HG03520 (cell line): ENCODE measurements at regions not wholly inside any gene's neighbourhood (a gene's known extent, or its start where the extent isn't known, plus 50 kb on each side); places are given as distances from the start of the nearest gene placed in this dataset.

ENCODE experiments used
- ATAC-seq: cut with Tn5 transposase; IDR thresholded peaks from one replicate; pipeline ENCODE4 v1.9.1; 2021; ENCODE audit warnings: mild to moderate bottlenecking, moderate library complexity; ENCODE audit not compliant: unreplicated experiment

DNA sequence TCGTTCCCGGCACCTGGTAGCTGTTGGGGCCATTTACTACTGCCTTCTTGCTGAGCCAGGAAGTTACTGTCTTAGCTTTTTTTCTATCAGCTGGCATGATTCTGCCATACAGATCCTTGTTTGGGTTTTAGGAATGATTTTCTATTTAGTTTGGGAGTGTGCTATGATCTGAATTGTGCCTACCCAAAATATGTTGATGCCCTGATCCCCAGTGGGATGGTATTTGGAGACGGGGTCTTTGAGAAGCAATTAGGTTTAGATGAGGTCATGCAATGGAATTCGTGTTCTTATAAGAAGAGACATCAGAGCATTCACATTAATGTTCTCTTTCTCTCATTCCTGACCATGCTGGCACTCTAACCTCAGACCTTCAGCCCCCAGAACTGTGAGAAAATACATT lies 59.4 kb upstream of the HS3ST2 start:
- no peak for ATAC-seq

GRCh38 chr16:22757202-22757601 lies 56.8 kb upstream of the HS3ST2 start:
- no peak for ATAC-seq

GRCh38 chr16:22762486-22762885 lies 51.5 kb upstream of the HS3ST2 start:
- ATAC-seq: no peak

DNA sequence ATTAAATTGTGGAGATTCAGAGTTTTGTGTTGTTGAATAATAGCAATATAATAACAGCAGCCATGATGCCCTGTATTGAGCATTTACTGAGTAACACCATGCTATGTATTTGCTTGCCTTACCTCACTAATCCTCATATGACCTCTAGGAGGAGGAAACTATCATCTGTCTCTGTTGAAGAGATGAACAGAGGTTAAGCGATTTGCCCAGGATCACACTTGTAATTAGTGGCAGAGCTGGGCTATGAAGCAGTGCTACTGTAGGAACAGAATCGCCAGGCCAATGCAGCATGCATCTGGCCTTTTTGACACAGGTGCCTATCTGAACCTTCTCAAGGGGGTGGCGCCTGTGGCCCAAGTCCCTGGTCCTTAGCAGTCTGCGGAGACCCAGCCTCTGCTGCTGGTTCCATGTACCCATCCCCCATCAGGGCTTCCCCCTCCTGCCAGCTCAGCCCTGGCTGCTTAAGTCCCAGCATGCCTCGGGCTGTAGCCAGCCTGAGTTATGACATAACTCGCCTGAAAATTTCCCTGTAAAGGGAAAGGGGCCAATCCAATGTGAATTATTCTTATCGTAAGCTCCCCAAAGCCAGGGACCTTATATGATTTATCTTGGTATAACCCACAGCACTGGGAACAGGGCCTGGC lies 50.4 kb upstream of the HS3ST2 start:
- ATAC-seq: no peak
